GM12878 (cell line): ENCODE measurements at regions not wholly inside any gene's neighbourhood (a gene's known extent, or its start where the extent isn't known, plus 50 kb on each side); places are given as distances from the start of the nearest gene placed in this dataset.

Experiments
- ATAC-seq: fragments of 200-7000 bp; cut with Tn5 transposase; 3 replicates; pipeline ENCODE4 v1.9.1; 2020; ENCODE audit warnings: mild to moderate bottlenecking, moderate library complexity
- BruUV-seq: library from RNA; stranded (reverse); fragments of 400-500 nt; replicated peaks from 2 replicates; lab custom pipeline; 2021; lab: Mats Ljungman, UMichigan
- CTCF ChIA-PET: fragments of 300-600 bp; sonication (Branson Sonifier 250); formaldehyde crosslinking; extraction: SDS; loops from one replicate; lab custom pipeline; 2021; ENCODE audit warnings: inconsistent platforms; lab: Yijun Ruan, JAX
- POLR2A ChIA-PET: fragments of 350-600 bp; formaldehyde crosslinking; extraction: SDS; loops from one replicate; lab custom pipeline; 2021; ENCODE audit warnings: inconsistent platforms; lab: Charles Lee
- RAD21 ChIA-PET: fragments of 300-600 bp; sonication (Branson Sonifier 250); formaldehyde crosslinking; loops from one replicate; lab custom pipeline; 2023; ENCODE audit warnings: antibody characterized with exemption; ENCODE audit not compliant: unreplicated experiment; lab: Charles Lee
- SMC1A ChIA-PET: fragments of 300-600 bp; sonication (Branson Sonifier 250); formaldehyde crosslinking; loops from one replicate; lab custom pipeline; 2023; ENCODE audit not compliant: unreplicated experiment, uncharacterized antibody; lab: Charles Lee
- DNase-seq: peaks from one replicate; pipeline ENCODE4 v3.0.0-alpha.2; 2011; ENCODE audit warnings: low read depth, low spot score
- FAIRE-seq: peaks from 3 replicates; lab custom pipeline; 2011; peaks lifted over from hg19 to GRCh38; lab: Jason Lieb, UNC
- H2AFZ ChIP-seq: 2 replicates; pipeline ENCODE4 v1.6.0; 2011; ENCODE audit warnings: low read depth, low read length, control low read depth; ENCODE audit not compliant: control insufficient read depth
- H3K27ac ChIP-seq: 2 replicates; pipeline ENCODE4 v1.5.1; 2011; ENCODE audit warnings: control low read depth; ENCODE audit not compliant: control insufficient read depth, insufficient read depth
- H3K27me3 ChIP-seq, 2 experiments: replicated peaks in 1 of 2; 2 replicates each; pipeline versions ENCODE4 v1.6.0 to v1.6.1; 2011; ENCODE audit warnings: low read length in 1 of 2; ENCODE audit not compliant: control insufficient read depth in 2 of 2, insufficient read depth in 2 of 2
- H3K36me3 ChIP-seq, 2 experiments: 2 replicates each; pipeline ENCODE4 v1.5.1; 2011; ENCODE audit warnings: low read length in 1 of 2; ENCODE audit not compliant: control insufficient read depth in 2 of 2, insufficient read depth in 2 of 2
- H3K4me1 ChIP-seq: 2 replicates; pipeline ENCODE4 v1.6.1; 2011; ENCODE audit warnings: mild to moderate bottlenecking, low read length, moderate library complexity, mixed read lengths; ENCODE audit not compliant: control insufficient read depth, insufficient read depth
- H3K4me2 ChIP-seq: 2 replicates; pipeline ENCODE4 v1.6.0; 2011; ENCODE audit warnings: control low read depth; ENCODE audit not compliant: control insufficient read depth, insufficient read depth
- H3K4me3 ChIP-seq: fragments of 200-600 bp; sonication (generic); 2 replicates; pipeline ENCODE4 v1.5.1; 2016
- H3K79me2 ChIP-seq: 2 replicates; pipeline ENCODE4 v1.6.0; 2011; ENCODE audit warnings: low read length; ENCODE audit not compliant: control insufficient read depth, insufficient read depth
- H3K9ac ChIP-seq: 2 replicates; pipeline ENCODE4 v1.8.0; 2011; ENCODE audit warnings: low read length, control low read depth, mixed read lengths; ENCODE audit not compliant: control insufficient read depth, insufficient read depth
- H3K9me3 ChIP-seq: replicated peaks from 3 replicates; pipeline ENCODE4 v1.5.1; 2011; ENCODE audit warnings: mild to moderate bottlenecking, low read length; ENCODE audit not compliant: control insufficient read depth, insufficient read depth
- H4K20me1 ChIP-seq: 2 replicates; pipeline ENCODE4 v1.6.0; 2011; ENCODE audit not compliant: control insufficient read depth, insufficient read depth
- ATF2 ChIP-seq: IDR thresholded peaks from 2 replicates; pipeline ENCODE4 v1.6.1; 2012; ENCODE audit warnings: low read length, inconsistent platforms
- ZNF592 ChIP-seq: fragments of 450-650 bp; IDR thresholded peaks from 2 replicates; pipeline ENCODE4 v1.6.1; 2017; ENCODE audit warnings: mild to moderate bottlenecking, moderate library complexity
- ZZZ3 ChIP-seq: IDR thresholded peaks from 2 replicates; pipeline ENCODE4 v1.6.1; 2011; ENCODE audit warnings: low read depth; ENCODE audit not compliant: control insufficient read depth, insufficient read length
- WGBS: methylation state at CpG from one replicate; pipeline ENCODE4 v1.1.6; 2016; ENCODE audit warnings: low lambda C conversion rate; ENCODE audit not compliant: insufficient replicate concordance, insufficient coverage; ENCODE audit errors: missing lambda C conversion rate; 5-methylcytosine and 5-hydroxymethylcytosine counted together
- in situ Hi-C: fragments of 300-500 bp; cut with MboI; formaldehyde crosslinking; loops from 9 replicates; pipeline ENCODE4 v1.14.3; 2018; ENCODE audit warnings: mixed read lengths
- intact Hi-C: fragments of 100-400 bp; cut with micrococcal nuclease; formaldehyde crosslinking; loops from one replicate; pipeline ENCODE4 v1.14.2; 2022; ENCODE audit not compliant: unreplicated experiment

- H3K4me3 ChIP-seq: no peak overlapping the region
- intact Hi-C loops (no loop called here), in situ Hi-C loops (no loop called here)
- no peaks in the 10 kb centered on the region for H3K79me2 ChIP-seq
- BruUV-seq: no TSS peak
- WGBS: 25% methylated on average over 6 of the region's 6 CpGs
- SMC1A ChIA-PET: no interaction called here
- ATAC-seq: no peak
- H3K9ac ChIP-seq: no peak overlapping the region
- H4K20me1 ChIP-seq: no peaks in the 10 kb centered on the region
- RAD21 ChIA-PET: no interaction called here
- CTCF ChIA-PET: interaction anchor here (1.5 kb wide), 1 partner anchor 10 kb away, joined by 3 read pairs; no protein-coding TSS in a partner anchor
- no peak for FAIRE-seq
- POLR2A ChIA-PET: no interaction called here
- H3K27me3 ChIP-seq: no peaks in the 10 kb centered on the region
- no peak for DNase-seq
- TF ChIP-seq ZZZ3 (no peak), ZNF592 (no peak), ATF2 (no peak)
- H3K9me3 ChIP-seq: no peaks in the 10 kb centered on the region
- no peaks in the 10 kb centered on the region for H3K4me1 ChIP-seq
- no peak overlapping the region for H3K4me2 ChIP-seq
- no peaks in the 10 kb centered on the region for H3K36me3 ChIP-seq
- H2AFZ ChIP-seq: no peak overlapping the region
- no peak overlapping the region for H3K27ac ChIP-seq
Measured at GRCh38 chr11:29879560-29879959, 137.3 kb downstream of the KCNA4 start.
